ENCODE measurements at regions not wholly inside any gene's neighbourhood (a gene's known extent, or its start where the extent isn't known, plus 50 kb on each side); places are given as distances from the start of the nearest gene placed in this dataset.

- TF ChIP-seq CTCF (IDR thresholded peaks at IDR 0.05 in 2 of 3, conservative IDR thresholded peaks at IDR 0.05 in 1 of 3; ENCODE audit: borderline replicate concordance in 1 of 3, insufficient read depth in 1 of 3, low read depth in 2 of 3, low read length in 2 of 3) (no peak), POLR2AphosphoS5 (IDR thresholded peaks at IDR 0.05; ENCODE audit: low read depth, low read length) (no peak), POLR2A (IDR thresholded peaks at IDR 0.05; ENCODE audit: borderline replicate concordance, extremely low read depth, insufficient read depth, insufficient read length) (no peak), REST (IDR thresholded peaks at IDR 0.05; ENCODE audit: low read depth) (no peak), EZH2 (IDR thresholded peaks at IDR 0.05) (no peak), CBX3 (IDR thresholded peaks at IDR 0.05; ENCODE audit: low read depth) (no peak), ELF1 (IDR thresholded peaks at IDR 0.05; ENCODE audit: borderline replicate concordance, low read depth) (no peak), SRF (IDR thresholded peaks at IDR 0.05; ENCODE audit: low read depth) (no peak), ZFX (IDR thresholded peaks at IDR 0.05) (no peak), EZH2phosphoT487 (IDR thresholded peaks at IDR 0.05; ENCODE audit: borderline replicate concordance) (no peak), TCF7L2 (IDR thresholded peaks at IDR 0.05; ENCODE audit: borderline replicate concordance, extremely low read depth, insufficient read depth, insufficient read length) (no peak), CEBPB (IDR thresholded peaks at IDR 0.05; ENCODE audit: low read depth) (no peak)
- TF ChIP-seq, protein P1, sequence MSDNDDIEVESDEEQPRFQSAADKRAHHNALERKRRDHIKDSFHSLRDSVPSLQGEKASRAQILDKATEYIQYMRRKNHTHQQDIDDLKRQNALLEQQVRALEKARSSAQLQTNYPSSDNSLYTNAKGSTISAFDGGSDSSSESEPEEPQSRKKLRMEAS (IDR thresholded peaks at IDR 0.05), result no peak
These were observed 75.2 kb upstream of the CELF2 start for GRCh38 chr10:10942441-10942840.

Measured in HCT116 (cell line).